Renal pelvis (tissue), 1 donor: ENCODE measurements at regions not wholly inside any gene's neighbourhood (a gene's known extent, or its start where the extent isn't known, plus 50 kb on each side); places are given as distances from the start of the nearest gene placed in this dataset.
"Not testable (repeated sequence)": the region's sequence is repeated elsewhere in the genome, so short reads cannot be mapped to it uniquely, and the experiment has no call there.

Source experiments
- DNase-seq: peaks from one replicate; pipeline ENCODE4 v3.0.0-alpha.2; 2013

- DNase-seq = no peak
Measured at GRCh38 chr10:109732254-109732965, 190.9 kb downstream of the XPNPEP1 start.

- not testable (repeated sequence) for DNase-seq
Measured at GRCh38 chr10:109729895-109730294, 193.4 kb downstream of the XPNPEP1 start.

GRCh38 chr10:109727436-109727835 lies 195.9 kb downstream of the XPNPEP1 start:
- DNase-seq = peak; percentile 11

- DNase-seq = peak; percentile 42
Measured at GRCh38 chr10:109726473-109726872, 196.8 kb downstream of the XPNPEP1 start.

- no peak for DNase-seq
Measured at GRCh38 chr10:109723305-109723704, 200.0 kb downstream of the XPNPEP1 start.

- no peak for DNase-seq
Measured at GRCh38 chr10:109721453-109722064, 201.8 kb downstream of the XPNPEP1 start.

- DNase-seq = no peak
Measured at GRCh38 chr10:109706026-109706560, 217.2 kb downstream of the XPNPEP1 start.

GRCh38 chr10:109701633-109702215 lies 221.6 kb downstream of the XPNPEP1 start:
- DNase-seq = no peak

GRCh38 chr10:109698882-109699664 lies 224.2 kb downstream of the XPNPEP1 start:
- no peak for DNase-seq

- DNase-seq = no peak
Measured at GRCh38 chr10:109698086-109698485, 225.2 kb downstream of the XPNPEP1 start.

- DNase-seq = no peak
Measured at GRCh38 chr10:109696981-109697775, 226.1 kb downstream of the XPNPEP1 start.

GRCh38 chr10:109696462-109696861 lies 226.8 kb downstream of the XPNPEP1 start:
- DNase-seq = no peak

- DNase-seq = no peak
Measured at GRCh38 chr10:109695988-109696387, 227.3 kb downstream of the XPNPEP1 start.

GRCh38 chr10:109689785-109690184 lies 233.5 kb downstream of the XPNPEP1 start:
- no peak for DNase-seq

GRCh38 chr10:109679478-109679877 lies 243.8 kb downstream of the XPNPEP1 start:
- no peak for DNase-seq

- DNase-seq = no peak
Measured at GRCh38 chr10:109678857-109679256, 244.5 kb downstream of the XPNPEP1 start.

GRCh38 chr10:109676703-109677102 lies 246.6 kb downstream of the XPNPEP1 start:
- DNase-seq = no peak

- no peak for DNase-seq
Measured at GRCh38 chr10:109668703-109669102, 254.6 kb downstream of the XPNPEP1 start.

- no peak for DNase-seq
Measured at GRCh38 chr10:109668154-109668665, 255.1 kb downstream of the XPNPEP1 start.

GRCh38 chr10:109665321-109665720 lies 258.0 kb downstream of the XPNPEP1 start:
- DNase-seq = no peak

- DNase-seq = no peak
Measured at GRCh38 chr10:109664554-109664953, 258.8 kb downstream of the XPNPEP1 start.
